Erythroblast (primary cell): ENCODE measurements at regions not wholly inside any gene's neighbourhood (a gene's known extent, or its start where the extent isn't known, plus 50 kb on each side); places are given as distances from the start of the nearest gene placed in this dataset.

Experiments
- GATA1 ChIP-seq: IDR thresholded peaks from 2 replicates; pipeline ENCODE4 v1.6.1; 2011; ENCODE audit warnings: low read depth, mild to moderate bottlenecking, control low read depth, low read length, moderate library complexity
- POLR2A ChIP-seq: IDR thresholded peaks from 2 replicates; pipeline ENCODE4 v1.6.1; 2011; ENCODE audit warnings: mild to moderate bottlenecking, low read length

GRCh38 chr3:41092844-41093243, 106.5 kb upstream of the CTNNB1 start:
- no peak for TF ChIP-seq POLR2A
- TF ChIP-seq GATA1, result no peak
